Endodermal cell (in vitro differentiated cells): ENCODE measurements at regions not wholly inside any gene's neighbourhood (a gene's known extent, or its start where the extent isn't known, plus 50 kb on each side); places are given as distances from the start of the nearest gene placed in this dataset.

Experiments used
- DNase-seq: peaks from one replicate; pipeline ENCODE4 v3.0.0-alpha.2; 2017
- H3K27ac ChIP-seq: 2 replicates; pipeline ENCODE4 v1.5.1; 2013; ENCODE audit warnings: mild to moderate bottlenecking, low read depth, low read length, moderate library complexity
- H3K27me3 ChIP-seq: 2 replicates; pipeline ENCODE4 v1.6.1; 2013; ENCODE audit warnings: mild to moderate bottlenecking, low read length, moderate library complexity; ENCODE audit not compliant: insufficient read depth, control insufficient read depth, poor library complexity, severe bottlenecking
- H3K36me3 ChIP-seq: 2 replicates; pipeline ENCODE4 v1.7.0; 2013; ENCODE audit warnings: mild to moderate bottlenecking, low read length, moderate library complexity; ENCODE audit not compliant: control insufficient read depth, insufficient read depth
- H3K4me1 ChIP-seq: one replicate; pipeline ENCODE4 v1.7.0; 2013; ENCODE audit warnings: low read length; ENCODE audit not compliant: control insufficient read depth, insufficient read depth
- H3K4me3 ChIP-seq: 2 replicates; pipeline ENCODE4 v1.5.1; 2013; ENCODE audit warnings: mild to moderate bottlenecking, low read length, moderate library complexity
- H3K9ac ChIP-seq: 2 replicates; pipeline ENCODE4 v1.6.1; 2013; ENCODE audit warnings: mild to moderate bottlenecking, low read length, moderate library complexity; ENCODE audit not compliant: poor library complexity, severe bottlenecking; ENCODE audit errors: extremely low read depth
- H3K9me3 ChIP-seq: 2 replicates; pipeline ENCODE4 v1.6.1; 2013; ENCODE audit warnings: mild to moderate bottlenecking, low read length, moderate library complexity; ENCODE audit not compliant: control insufficient read depth
- H3K27ac Mint-ChIP-seq: 2 replicates; pipeline ENCODE4 v1.8.0; 2020; ENCODE audit warnings: mixed read lengths
- H3K27me3 Mint-ChIP-seq: 2 replicates; pipeline ENCODE4 v1.8.0; 2021; ENCODE audit warnings: mild to moderate bottlenecking, mixed read lengths; ENCODE audit not compliant: insufficient read depth
- H3K36me3 Mint-ChIP-seq: 2 replicates; pipeline ENCODE4 v1.8.0; 2020; ENCODE audit warnings: low read depth, mixed read lengths
- H3K4me1 Mint-ChIP-seq: 2 replicates; pipeline ENCODE4 v1.8.0; 2020; ENCODE audit warnings: mixed read lengths
- H3K4me3 Mint-ChIP-seq: 2 replicates; pipeline ENCODE4 v1.8.0; 2020; ENCODE audit warnings: mild to moderate bottlenecking, moderate library complexity, mixed read lengths
- H3K9me3 Mint-ChIP-seq: 2 replicates; pipeline ENCODE4 v1.8.0; 2020; ENCODE audit warnings: mild to moderate bottlenecking, mixed read lengths
- WGBS, 2 experiments: methylation state at CpG; one replicate each; pipeline versions ENCODE4 v1.1.5 to v1.1.7; 2013; ENCODE audit warnings: missing lambda C conversion rate in 2 of 2, mixed read lengths in 1 of 2; ENCODE audit not compliant: insufficient coverage in 1 of 2, insufficient read length in 1 of 2; 5-methylcytosine and 5-hydroxymethylcytosine counted together
- TF ChIP-seq, protein P1 (sequence below): fragments of 200-600 bp; sonication (generic); conservative IDR thresholded peaks from 2 replicates; pipeline ENCODE4 v1.5.0; 2021; ENCODE audit warnings: antibody characterized with exemption, mild to moderate bottlenecking

DNA sequence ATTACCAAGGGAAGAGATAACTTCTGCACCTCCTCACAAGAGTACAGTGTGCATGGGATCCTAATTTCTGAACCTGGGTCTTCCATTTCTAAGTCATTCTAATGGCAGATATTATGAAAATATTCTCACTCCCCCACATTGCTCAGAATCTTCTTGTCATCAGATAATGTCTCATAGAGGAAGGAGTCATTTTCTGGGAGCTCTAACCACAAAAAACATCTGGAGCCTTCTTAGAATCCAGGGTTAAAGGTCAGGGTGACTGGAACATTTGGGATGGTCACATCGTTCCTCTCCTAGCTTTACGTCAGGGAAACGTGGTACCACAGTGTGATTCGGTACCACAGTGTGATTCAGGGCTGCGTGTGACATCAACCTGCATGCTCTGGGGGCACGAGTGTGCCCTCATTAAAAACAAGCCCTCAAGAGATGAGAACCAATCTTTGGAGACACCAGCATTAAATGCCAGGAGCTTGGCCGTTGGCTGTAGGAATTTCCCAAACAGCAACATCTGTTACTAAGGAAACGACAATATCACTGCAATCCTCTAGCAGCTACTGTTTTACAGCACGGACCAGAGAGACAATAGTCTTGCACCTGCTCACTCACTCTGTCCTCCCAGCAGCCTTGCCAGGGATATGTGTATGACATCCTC lies 179.1 kb downstream of the PSMG1 start:
- Histone ChIP-seq H3K9me3 (no peaks in the 10 kb centered on the region), H3K27ac (no peak overlapping the region), H3K4me3 (no peak overlapping the region), H3K27me3 (no peaks in the 10 kb centered on the region), H3K4me1 (no peaks in the 10 kb centered on the region), H3K9ac (no peak overlapping the region), H3K36me3 (no peaks in the 10 kb centered on the region)
- no peaks in the 10 kb centered on the region for H3K27me3 Mint-ChIP-seq
- no peaks in the 10 kb centered on the region for H3K9me3 Mint-ChIP-seq
- H3K36me3 Mint-ChIP-seq = no peaks in the 10 kb centered on the region
- no peak overlapping the region for H3K4me3 Mint-ChIP-seq
- H3K27ac Mint-ChIP-seq = no peak overlapping the region
- 93 to 95% methylated on average over 9 of the region's 9 CpGs for WGBS, 2 experiments
- peaks cover 20% of the 10 kb centered on the region for H3K4me1 Mint-ChIP-seq
- TF ChIP-seq, protein P1, sequence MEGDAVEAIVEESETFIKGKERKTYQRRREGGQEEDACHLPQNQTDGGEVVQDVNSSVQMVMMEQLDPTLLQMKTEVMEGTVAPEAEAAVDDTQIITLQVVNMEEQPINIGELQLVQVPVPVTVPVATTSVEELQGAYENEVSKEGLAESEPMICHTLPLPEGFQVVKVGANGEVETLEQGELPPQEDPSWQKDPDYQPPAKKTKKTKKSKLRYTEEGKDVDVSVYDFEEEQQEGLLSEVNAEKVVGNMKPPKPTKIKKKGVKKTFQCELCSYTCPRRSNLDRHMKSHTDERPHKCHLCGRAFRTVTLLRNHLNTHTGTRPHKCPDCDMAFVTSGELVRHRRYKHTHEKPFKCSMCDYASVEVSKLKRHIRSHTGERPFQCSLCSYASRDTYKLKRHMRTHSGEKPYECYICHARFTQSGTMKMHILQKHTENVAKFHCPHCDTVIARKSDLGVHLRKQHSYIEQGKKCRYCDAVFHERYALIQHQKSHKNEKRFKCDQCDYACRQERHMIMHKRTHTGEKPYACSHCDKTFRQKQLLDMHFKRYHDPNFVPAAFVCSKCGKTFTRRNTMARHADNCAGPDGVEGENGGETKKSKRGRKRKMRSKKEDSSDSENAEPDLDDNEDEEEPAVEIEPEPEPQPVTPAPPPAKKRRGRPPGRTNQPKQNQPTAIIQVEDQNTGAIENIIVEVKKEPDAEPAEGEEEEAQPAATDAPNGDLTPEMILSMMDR = no peak
- DNase-seq = peak; percentile 35

DNA sequence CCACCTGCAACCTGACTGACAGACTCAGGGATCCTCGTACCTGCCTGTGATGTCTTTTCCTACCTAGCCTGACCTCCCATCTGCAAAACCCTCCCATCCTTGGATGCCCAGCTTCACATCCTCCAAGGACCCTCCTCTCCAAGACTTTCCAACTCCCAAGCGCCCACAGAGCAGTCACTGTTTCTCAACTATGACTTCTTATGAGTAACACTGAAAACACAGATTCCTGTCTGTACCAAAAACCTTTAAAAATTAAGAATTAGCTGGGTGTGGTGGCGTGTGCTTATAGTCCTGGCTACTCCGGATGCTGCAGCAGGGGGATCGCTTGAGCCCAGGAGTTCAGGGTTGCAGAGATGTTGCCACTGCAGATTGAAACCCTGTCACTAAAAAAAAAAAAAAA lies 181.9 kb downstream of the PSMG1 start:
- Histone ChIP-seq H3K27me3 (no peaks in the 10 kb centered on the region), H3K4me3 (no peak overlapping the region), H3K27ac (no peak overlapping the region), H3K36me3 (no peaks in the 10 kb centered on the region), H3K4me1 (no peaks in the 10 kb centered on the region), H3K9ac (no peak overlapping the region), H3K9me3 (no peaks in the 10 kb centered on the region)
- Mint-ChIP-seq H3K4me1 (peaks cover 14% of the 10 kb centered on the region), H3K27me3 (no peaks in the 10 kb centered on the region), H3K27ac (peak overlapping the region; percentile 56), H3K36me3 (no peaks in the 10 kb centered on the region), H3K9me3 (no peaks in the 10 kb centered on the region), H3K4me3 (no peak overlapping the region)
- TF ChIP-seq, protein P1 = no peak
- 79 to 100% methylated on average over 1 to 4 of the region's 5 CpGs for WGBS, 2 experiments
- no peak for DNase-seq

DNA sequence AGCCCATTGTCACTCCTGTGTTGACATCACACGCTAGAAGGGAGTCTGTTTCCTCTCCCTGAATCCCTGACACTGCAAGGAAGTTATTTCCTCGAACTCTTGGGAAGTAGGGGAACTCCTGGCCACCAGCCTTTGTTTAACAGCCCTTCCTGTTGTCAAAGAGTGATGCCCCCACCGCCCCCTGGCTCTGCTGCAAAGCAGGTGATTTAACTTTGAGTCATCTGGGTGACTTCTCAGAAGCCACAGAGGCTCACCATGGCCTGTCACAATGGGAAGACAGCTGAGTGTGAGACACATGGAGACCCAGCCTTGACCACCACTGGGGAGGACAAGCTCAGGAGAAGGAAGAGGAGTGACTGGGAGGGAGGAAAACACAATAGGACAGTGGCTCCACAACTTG lies 182.8 kb downstream of the PSMG1 start:
- peaks cover 6% of the 10 kb centered on the region for H3K4me1 ChIP-seq
- Mint-ChIP-seq H3K36me3 (no peaks in the 10 kb centered on the region), H3K9me3 (no peaks in the 10 kb centered on the region), H3K27ac (no peak overlapping the region), H3K4me3 (no peak overlapping the region), H3K4me1 (peaks cover 21% of the 10 kb centered on the region), H3K27me3 (no peaks in the 10 kb centered on the region)
- no peaks in the 10 kb centered on the region for H3K27me3 ChIP-seq
- TF ChIP-seq, protein P1 = no peak
- H3K27ac ChIP-seq = no peak overlapping the region
- DNase-seq = peak; percentile 48
- H3K4me3 ChIP-seq = no peak overlapping the region
- WGBS, 2 experiments = 90 to 100% methylated on average over 3 of the region's 3 CpGs
- H3K9me3 ChIP-seq = no peaks in the 10 kb centered on the region
- no peaks in the 10 kb centered on the region for H3K36me3 ChIP-seq
- no peak overlapping the region for H3K9ac ChIP-seq
